ENCODE measurements at regions not wholly inside any gene's neighbourhood (a gene's known extent, or its start where the extent isn't known, plus 50 kb on each side); places are given as distances from the start of the nearest gene placed in this dataset.

- Histone ChIP-seq H3K9ac (ENCODE audit: low read length) (no peak overlapping the region), H3K4me3 (ENCODE audit: low read length) (no peak overlapping the region), H4K8ac (ENCODE audit: low read depth, low read length) (no peak overlapping the region), H2BK15ac (replicated peaks; ENCODE audit: low read depth) (no peak overlapping the region), H3K4me2 (ENCODE audit: low read length) (no peak overlapping the region), H3K18ac (ENCODE audit: low read length) (no peak overlapping the region), H4K5ac (ENCODE audit: low read length) (no peak overlapping the region), H2BK5ac (ENCODE audit: low read length) (no peak overlapping the region), H3K56ac (ENCODE audit: low read length) (no peak overlapping the region), H3K4ac (ENCODE audit: low read depth, low read length) (no peak overlapping the region), H3K36me3 (ENCODE audit: control insufficient read depth, insufficient read depth, low read length) (no peaks in the 10 kb centered on the region), H3K4me1 (ENCODE audit: control insufficient read depth, low read depth, low read length) (no peaks in the 10 kb centered on the region), H3K23ac (ENCODE audit: low read length) (no peak overlapping the region), H3K27me3 (ENCODE audit: insufficient read depth, low read length, poor library complexity) (no peaks in the 10 kb centered on the region), H2BK120ac (ENCODE audit: low read depth, low read length) (no peak overlapping the region), H2AK5ac (ENCODE audit: low read length) (no peak overlapping the region), H3K79me1 (ENCODE audit: low read length) (no peaks in the 10 kb centered on the region), H3K27ac (ENCODE audit: low read depth, low read length) (no peak overlapping the region), H3K79me2 (ENCODE audit: control insufficient read depth, insufficient read depth, low read length) (no peaks in the 10 kb centered on the region)
- DNase-seq = no peak
- WGBS (ENCODE audit: extremely low coverage, insufficient coverage, low lambda C conversion rate) = no CpG with 5 or more reads among the region's 10 CpGs
These were observed 1399.5 kb downstream of the PCDH9 start for GRCh38 chr13:65830411-65831205.

GRCh38 chr13:65829241-65830008 lies 1400.7 kb downstream of the PCDH9 start:
- DNase-seq = no peak
- no peak overlapping the region for H2BK120ac ChIP-seq (ENCODE audit: low read depth, low read length)
- H3K56ac ChIP-seq (ENCODE audit: low read length) = no peak overlapping the region
- WGBS (ENCODE audit: extremely low coverage, insufficient coverage, low lambda C conversion rate) = no CpG with 5 or more reads among the region's 16 CpGs
- H2BK15ac ChIP-seq (replicated peaks; ENCODE audit: low read depth) = no peak overlapping the region
- no peak overlapping the region for H3K23ac ChIP-seq (ENCODE audit: low read length)
- H3K27me3 ChIP-seq (ENCODE audit: insufficient read depth, low read length, poor library complexity) = no peaks in the 10 kb centered on the region
- no peak overlapping the region for H3K4me2 ChIP-seq (ENCODE audit: low read length)
- no peak overlapping the region for H3K27ac ChIP-seq (ENCODE audit: low read depth, low read length)
- no peak overlapping the region for H2AK5ac ChIP-seq (ENCODE audit: low read length)
- H2BK5ac ChIP-seq (ENCODE audit: low read length) = no peak overlapping the region
- no peak overlapping the region for H3K9ac ChIP-seq (ENCODE audit: low read length)
- no peaks in the 10 kb centered on the region for H3K79me1 ChIP-seq (ENCODE audit: low read length)
- no peaks in the 10 kb centered on the region for H3K79me2 ChIP-seq (ENCODE audit: control insufficient read depth, insufficient read depth, low read length)
- H3K18ac ChIP-seq (ENCODE audit: low read length) = no peak overlapping the region
- no peak overlapping the region for H3K4me3 ChIP-seq (ENCODE audit: low read length)
- no peak overlapping the region for H3K4ac ChIP-seq (ENCODE audit: low read depth, low read length)
- H4K5ac ChIP-seq (ENCODE audit: low read length) = no peak overlapping the region
- no peaks in the 10 kb centered on the region for H3K4me1 ChIP-seq (ENCODE audit: control insufficient read depth, low read depth, low read length)
- no peak overlapping the region for H4K8ac ChIP-seq (ENCODE audit: low read depth, low read length)
- no peaks in the 10 kb centered on the region for H3K36me3 ChIP-seq (ENCODE audit: control insufficient read depth, insufficient read depth, low read length)

GRCh38 chr13:65826657-65827056 lies 1403.5 kb downstream of the PCDH9 start:
- WGBS (ENCODE audit: extremely low coverage, insufficient coverage, low lambda C conversion rate) = no CpG with 5 or more reads among the region's 5 CpGs
- Histone ChIP-seq H2BK120ac (ENCODE audit: low read depth, low read length) (no peak overlapping the region), H3K56ac (ENCODE audit: low read length) (no peak overlapping the region), H3K4me1 (ENCODE audit: control insufficient read depth, low read depth, low read length) (no peaks in the 10 kb centered on the region), H4K5ac (ENCODE audit: low read length) (no peak overlapping the region), H3K23ac (ENCODE audit: low read length) (no peak overlapping the region), H3K79me2 (ENCODE audit: control insufficient read depth, insufficient read depth, low read length) (no peaks in the 10 kb centered on the region), H3K4ac (ENCODE audit: low read depth, low read length) (no peak overlapping the region), H3K79me1 (ENCODE audit: low read length) (no peaks in the 10 kb centered on the region), H3K27ac (ENCODE audit: low read depth, low read length) (no peak overlapping the region), H3K36me3 (ENCODE audit: control insufficient read depth, insufficient read depth, low read length) (no peaks in the 10 kb centered on the region), H3K9ac (ENCODE audit: low read length) (no peak overlapping the region), H3K4me3 (ENCODE audit: low read length) (no peak overlapping the region), H2AK5ac (ENCODE audit: low read length) (no peak overlapping the region), H4K8ac (ENCODE audit: low read depth, low read length) (no peak overlapping the region), H3K4me2 (ENCODE audit: low read length) (no peak overlapping the region), H3K27me3 (ENCODE audit: insufficient read depth, low read length, poor library complexity) (no peaks in the 10 kb centered on the region), H3K18ac (ENCODE audit: low read length) (no peak overlapping the region), H2BK5ac (ENCODE audit: low read length) (no peak overlapping the region), H2BK15ac (replicated peaks; ENCODE audit: low read depth) (no peak overlapping the region)
- no peak for DNase-seq

- Histone ChIP-seq H3K27me3 (ENCODE audit: insufficient read depth, low read length, poor library complexity) (no peaks in the 10 kb centered on the region), H3K23ac (ENCODE audit: low read length) (no peak overlapping the region), H3K9ac (ENCODE audit: low read length) (no peak overlapping the region), H3K79me2 (ENCODE audit: control insufficient read depth, insufficient read depth, low read length) (no peaks in the 10 kb centered on the region), H3K36me3 (ENCODE audit: control insufficient read depth, insufficient read depth, low read length) (no peaks in the 10 kb centered on the region), H2BK5ac (ENCODE audit: low read length) (no peak overlapping the region), H3K79me1 (ENCODE audit: low read length) (no peaks in the 10 kb centered on the region), H2BK120ac (ENCODE audit: low read depth, low read length) (no peak overlapping the region), H3K56ac (ENCODE audit: low read length) (no peak overlapping the region), H2AK5ac (ENCODE audit: low read length) (no peak overlapping the region), H3K4ac (ENCODE audit: low read depth, low read length) (no peak overlapping the region), H3K18ac (ENCODE audit: low read length) (no peak overlapping the region), H4K5ac (ENCODE audit: low read length) (no peak overlapping the region), H3K4me3 (ENCODE audit: low read length) (no peak overlapping the region), H3K27ac (ENCODE audit: low read depth, low read length) (no peak overlapping the region), H3K4me1 (ENCODE audit: control insufficient read depth, low read depth, low read length) (no peaks in the 10 kb centered on the region), H2BK15ac (replicated peaks; ENCODE audit: low read depth) (no peak overlapping the region), H3K4me2 (ENCODE audit: low read length) (no peak overlapping the region), H4K8ac (ENCODE audit: low read depth, low read length) (no peak overlapping the region)
- no peak for DNase-seq
- no CpG with 5 or more reads among the region's 1 CpG for WGBS (ENCODE audit: extremely low coverage, insufficient coverage, low lambda C conversion rate)
These were observed 1405.1 kb downstream of the PCDH9 start for GRCh38 chr13:65825039-65825438.

GRCh38 chr13:65808061-65808460 lies 1422.1 kb downstream of the PCDH9 start:
- Histone ChIP-seq H2AK5ac (ENCODE audit: low read length) (no peak overlapping the region), H3K79me1 (ENCODE audit: low read length) (no peaks in the 10 kb centered on the region), H3K27me3 (ENCODE audit: insufficient read depth, low read length, poor library complexity) (no peaks in the 10 kb centered on the region), H3K27ac (ENCODE audit: low read depth, low read length) (no peak overlapping the region), H3K4ac (ENCODE audit: low read depth, low read length) (no peak overlapping the region), H3K4me3 (ENCODE audit: low read length) (no peak overlapping the region), H3K4me1 (ENCODE audit: control insufficient read depth, low read depth, low read length) (no peaks in the 10 kb centered on the region), H2BK5ac (ENCODE audit: low read length) (no peak overlapping the region), H3K4me2 (ENCODE audit: low read length) (no peak overlapping the region), H3K36me3 (ENCODE audit: control insufficient read depth, insufficient read depth, low read length) (no peaks in the 10 kb centered on the region), H3K9ac (ENCODE audit: low read length) (no peak overlapping the region), H2BK120ac (ENCODE audit: low read depth, low read length) (no peak overlapping the region), H2BK15ac (replicated peaks; ENCODE audit: low read depth) (no peak overlapping the region), H4K5ac (ENCODE audit: low read length) (no peak overlapping the region), H4K8ac (ENCODE audit: low read depth, low read length) (no peak overlapping the region), H3K18ac (ENCODE audit: low read length) (no peak overlapping the region), H3K56ac (ENCODE audit: low read length) (no peak overlapping the region), H3K79me2 (ENCODE audit: control insufficient read depth, insufficient read depth, low read length) (no peaks in the 10 kb centered on the region), H3K23ac (ENCODE audit: low read length) (no peak overlapping the region)
- no CpG with 5 or more reads among the region's 1 CpG for WGBS (ENCODE audit: extremely low coverage, insufficient coverage, low lambda C conversion rate)
- no peak for DNase-seq
